SK-N-SH (cell line): ENCODE measurements at regions not wholly inside any gene's neighbourhood (a gene's known extent, or its start where the extent isn't known, plus 50 kb on each side); places are given as distances from the start of the nearest gene placed in this dataset.

Experiments used
- EP300 ChIP-seq, 2 experiments: IDR thresholded peaks; 2 replicates each; pipeline versions ENCODE4 v1.4.0 to v1.6.1; 2012; ENCODE audit warnings: borderline replicate concordance in 1 of 2, low read depth in 1 of 2, low read length in 1 of 2
- EZH2phosphoT487 ChIP-seq: fragments of 200-600 bp; sonication (generic); IDR thresholded peaks from 2 replicates; pipeline ENCODE4 v1.6.1; 2017; ENCODE audit warnings: low read depth, mixed run types, mild to moderate bottlenecking, antibody characterized with exemption, moderate library complexity, borderline replicate concordance
- GABPA ChIP-seq: IDR thresholded peaks from 2 replicates; pipeline ENCODE4 v1.4.0; 2012; ENCODE audit warnings: low read depth, mild to moderate bottlenecking
- JUND ChIP-seq: IDR thresholded peaks from 2 replicates; pipeline ENCODE4 v1.4.0; 2012
- MEF2A ChIP-seq: IDR thresholded peaks from 2 replicates; pipeline ENCODE4 v1.4.0; 2012; ENCODE audit warnings: low read depth, borderline replicate concordance
- NFIC ChIP-seq: IDR thresholded peaks from 2 replicates; pipeline ENCODE4 v1.4.0; 2012; ENCODE audit warnings: borderline replicate concordance
- NRF1 ChIP-seq: IDR thresholded peaks from 2 replicates; pipeline ENCODE4 v1.6.1; 2012; ENCODE audit warnings: low read depth, mild to moderate bottlenecking, low read length
- POLR2AphosphoS5 ChIP-seq: IDR thresholded peaks from 2 replicates; pipeline ENCODE4 v1.6.1; 2012; ENCODE audit warnings: low read depth, low read length
- RCOR1 ChIP-seq: fragments of 150-350 bp; IDR thresholded peaks from 2 replicates; pipeline ENCODE4 v1.6.1; 2017; ENCODE audit warnings: antibody characterized with exemption, low read length
- TCF12 ChIP-seq: IDR thresholded peaks from 2 replicates; pipeline ENCODE4 v1.4.0; 2012
- YY1 ChIP-seq: IDR thresholded peaks from 2 replicates; pipeline ENCODE4 v1.4.0; 2012; ENCODE audit warnings: low read depth, mild to moderate bottlenecking
- TF ChIP-seq, protein P1 (sequence below): IDR thresholded peaks from 2 replicates; pipeline ENCODE4 v1.4.0; 2012; ENCODE audit warnings: low read depth
- TF ChIP-seq, protein P2 (sequence below): fragments of 200-600 bp; sonication (generic); IDR thresholded peaks from 2 replicates; pipeline ENCODE4 v1.6.1; 2017; ENCODE audit warnings: antibody characterized with exemption, mild to moderate bottlenecking, moderate library complexity
- TF ChIP-seq, protein P3 (sequence below): IDR thresholded peaks from 2 replicates; pipeline ENCODE4 v1.6.1; 2012; ENCODE audit warnings: mild to moderate bottlenecking, low read depth, low read length, moderate library complexity

DNA sequence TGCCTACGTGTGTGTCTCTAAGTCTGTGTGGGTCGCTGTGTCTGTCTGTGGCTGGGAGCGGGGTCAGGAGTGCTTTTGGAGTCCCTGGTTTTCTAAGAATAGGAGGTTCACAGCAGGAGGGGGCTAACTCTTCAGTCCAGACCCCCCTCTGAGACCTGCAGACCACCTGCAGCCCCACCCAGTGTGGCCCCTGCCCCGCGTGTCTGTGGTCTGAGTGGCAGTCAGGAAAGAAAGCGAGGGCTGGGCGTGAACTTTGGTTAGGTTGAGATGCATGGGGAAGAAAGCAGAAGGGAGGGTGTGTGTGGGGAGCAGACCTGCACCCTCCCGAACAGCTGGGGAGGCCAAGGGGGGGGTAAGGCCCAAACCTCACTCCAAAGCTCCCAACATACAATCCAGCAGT, 144.9 kb upstream of the TPM1 start:
- TF ChIP-seq POLR2AphosphoS5 (no peak), GABPA (no peak), NFIC (no peak), TCF12 (no peak), NRF1 (no peak), MEF2A (no peak), JUND (no peak), YY1 (no peak), EP300 (IDR thresholded peaks at IDR 0.05; ENCODE audit: borderline replicate concordance in 1 of 2, low read depth in 1 of 2, low read length in 1 of 2) (no peak), EZH2phosphoT487 (no peak), RCOR1 (no peak)
- TF ChIP-seq, protein P1, sequence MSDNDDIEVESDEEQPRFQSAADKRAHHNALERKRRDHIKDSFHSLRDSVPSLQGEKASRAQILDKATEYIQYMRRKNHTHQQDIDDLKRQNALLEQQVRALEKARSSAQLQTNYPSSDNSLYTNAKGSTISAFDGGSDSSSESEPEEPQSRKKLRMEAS, result no peak
- TF ChIP-seq, protein P2, sequence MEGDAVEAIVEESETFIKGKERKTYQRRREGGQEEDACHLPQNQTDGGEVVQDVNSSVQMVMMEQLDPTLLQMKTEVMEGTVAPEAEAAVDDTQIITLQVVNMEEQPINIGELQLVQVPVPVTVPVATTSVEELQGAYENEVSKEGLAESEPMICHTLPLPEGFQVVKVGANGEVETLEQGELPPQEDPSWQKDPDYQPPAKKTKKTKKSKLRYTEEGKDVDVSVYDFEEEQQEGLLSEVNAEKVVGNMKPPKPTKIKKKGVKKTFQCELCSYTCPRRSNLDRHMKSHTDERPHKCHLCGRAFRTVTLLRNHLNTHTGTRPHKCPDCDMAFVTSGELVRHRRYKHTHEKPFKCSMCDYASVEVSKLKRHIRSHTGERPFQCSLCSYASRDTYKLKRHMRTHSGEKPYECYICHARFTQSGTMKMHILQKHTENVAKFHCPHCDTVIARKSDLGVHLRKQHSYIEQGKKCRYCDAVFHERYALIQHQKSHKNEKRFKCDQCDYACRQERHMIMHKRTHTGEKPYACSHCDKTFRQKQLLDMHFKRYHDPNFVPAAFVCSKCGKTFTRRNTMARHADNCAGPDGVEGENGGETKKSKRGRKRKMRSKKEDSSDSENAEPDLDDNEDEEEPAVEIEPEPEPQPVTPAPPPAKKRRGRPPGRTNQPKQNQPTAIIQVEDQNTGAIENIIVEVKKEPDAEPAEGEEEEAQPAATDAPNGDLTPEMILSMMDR, result no peak
- TF ChIP-seq, protein P3, sequence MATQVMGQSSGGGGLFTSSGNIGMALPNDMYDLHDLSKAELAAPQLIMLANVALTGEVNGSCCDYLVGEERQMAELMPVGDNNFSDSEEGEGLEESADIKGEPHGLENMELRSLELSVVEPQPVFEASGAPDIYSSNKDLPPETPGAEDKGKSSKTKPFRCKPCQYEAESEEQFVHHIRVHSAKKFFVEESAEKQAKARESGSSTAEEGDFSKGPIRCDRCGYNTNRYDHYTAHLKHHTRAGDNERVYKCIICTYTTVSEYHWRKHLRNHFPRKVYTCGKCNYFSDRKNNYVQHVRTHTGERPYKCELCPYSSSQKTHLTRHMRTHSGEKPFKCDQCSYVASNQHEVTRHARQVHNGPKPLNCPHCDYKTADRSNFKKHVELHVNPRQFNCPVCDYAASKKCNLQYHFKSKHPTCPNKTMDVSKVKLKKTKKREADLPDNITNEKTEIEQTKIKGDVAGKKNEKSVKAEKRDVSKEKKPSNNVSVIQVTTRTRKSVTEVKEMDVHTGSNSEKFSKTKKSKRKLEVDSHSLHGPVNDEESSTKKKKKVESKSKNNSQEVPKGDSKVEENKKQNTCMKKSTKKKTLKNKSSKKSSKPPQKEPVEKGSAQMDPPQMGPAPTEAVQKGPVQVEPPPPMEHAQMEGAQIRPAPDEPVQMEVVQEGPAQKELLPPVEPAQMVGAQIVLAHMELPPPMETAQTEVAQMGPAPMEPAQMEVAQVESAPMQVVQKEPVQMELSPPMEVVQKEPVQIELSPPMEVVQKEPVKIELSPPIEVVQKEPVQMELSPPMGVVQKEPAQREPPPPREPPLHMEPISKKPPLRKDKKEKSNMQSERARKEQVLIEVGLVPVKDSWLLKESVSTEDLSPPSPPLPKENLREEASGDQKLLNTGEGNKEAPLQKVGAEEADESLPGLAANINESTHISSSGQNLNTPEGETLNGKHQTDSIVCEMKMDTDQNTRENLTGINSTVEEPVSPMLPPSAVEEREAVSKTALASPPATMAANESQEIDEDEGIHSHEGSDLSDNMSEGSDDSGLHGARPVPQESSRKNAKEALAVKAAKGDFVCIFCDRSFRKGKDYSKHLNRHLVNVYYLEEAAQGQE, result no peak
